B cell (primary cell): ENCODE measurements at regions not wholly inside any gene's neighbourhood (a gene's known extent, or its start where the extent isn't known, plus 50 kb on each side); places are given as distances from the start of the nearest gene placed in this dataset.

Experiments
- ATAC-seq: fragments of 200-7000 bp; cut with Tn5 transposase; one replicate; pipeline ENCODE4 v1.10.0; 2021; ENCODE audit warnings: low read depth, mild to moderate bottlenecking, moderate number of reproducible peaks, moderate library complexity
- CTCF ChIA-PET: fragments of 350-600 bp; sonication (Branson Sonifier 250); formaldehyde crosslinking; loops from one replicate; lab custom pipeline; 2021; ENCODE audit warnings: antibody characterized with exemption, inconsistent platforms; lab: Charles Lee
- POLR2A ChIA-PET: fragments of 350-600 bp; sonication (Branson Sonifier 250); formaldehyde crosslinking; loops from one replicate; lab custom pipeline; 2021; ENCODE audit warnings: antibody characterized with exemption; lab: Charles Lee
- DNase-seq: peaks from one replicate; pipeline ENCODE4 v3.0.0; 2013
- H2AFZ ChIP-seq: 2 replicates; pipeline ENCODE4 v1.6.1; 2012; ENCODE audit warnings: mild to moderate bottlenecking, low read depth, low read length; ENCODE audit not compliant: insufficient read depth, poor library complexity, severe bottlenecking
- H3K27ac ChIP-seq, 2 donors: 1 replicate in 1 of 2; 2 replicates in 1 of 2; pipeline ENCODE4 v1.5.1; 2012 to 2013; ENCODE audit warnings: low read length in 2 of 2, mild to moderate bottlenecking in 2 of 2, moderate library complexity in 1 of 2
- H3K27me3 ChIP-seq, 4 experiments: fragments of 200-600 bp in 1 of 4; sonication (generic) in 1 of 4; replicated peaks in 1 of 4; 1 replicate in 2 of 4; 2 replicates in 2 of 4; pipeline versions ENCODE4 v1.6.1 to v1.7.0; 2013 to 2016; ENCODE audit warnings: low read length in 3 of 4, mild to moderate bottlenecking in 2 of 4, mixed read lengths in 1 of 4, moderate library complexity in 1 of 4; ENCODE audit not compliant: insufficient read depth in 4 of 4, control insufficient read depth in 3 of 4; ENCODE audit errors: control extremely low read depth in 1 of 4
- H3K36me3 ChIP-seq, 2 experiments: replicated peaks in 1 of 2; 1 replicate in 1 of 2; 2 replicates in 1 of 2; pipeline versions ENCODE4 v1.6.1 to v1.7.1; 2013; ENCODE audit warnings: low read length in 1 of 2; ENCODE audit not compliant: insufficient read depth in 2 of 2, control insufficient read depth in 1 of 2; ENCODE audit errors: control extremely low read depth in 1 of 2, extremely low read depth in 1 of 2
- H3K4me1 ChIP-seq, 2 donors: fragments of 200-600 bp in 1 of 2; sonication (generic) in 1 of 2; 1 replicate in 1 of 2; 2 replicates in 1 of 2; pipeline versions ENCODE4 v1.5.1 to v1.6.1; 2013 to 2017; ENCODE audit warnings: low read length in 2 of 2; ENCODE audit not compliant: control insufficient read depth in 2 of 2, insufficient read depth in 2 of 2
- H3K4me2 ChIP-seq: replicated peaks from 2 replicates; pipeline ENCODE3; 2012; ENCODE audit warnings: mild to moderate bottlenecking, low read depth, low read length; ENCODE audit not compliant: poor library complexity, severe bottlenecking
- H3K4me3 ChIP-seq, 5 experiments: fragments of 200-600 bp in 1 of 5; sonication (generic) in 1 of 5; 1 replicate in 3 of 5; 2 replicates in 2 of 5; pipeline versions ENCODE4 v1.5.1 to v1.7.0; 2011 to 2016; ENCODE audit warnings: low read length in 4 of 5, mild to moderate bottlenecking in 4 of 5, low read depth in 2 of 5, control low read depth in 1 of 5, moderate library complexity in 1 of 5; ENCODE audit not compliant: insufficient read depth in 1 of 5; ENCODE audit errors: control extremely low read depth in 1 of 5, extremely low read depth in 1 of 5
- H3K79me2 ChIP-seq: fragments of 200-600 bp; sonication (generic); one replicate; pipeline ENCODE4 v1.6.0; 2016; ENCODE audit warnings: low read length; ENCODE audit not compliant: control insufficient read depth, insufficient read depth
- H3K9ac ChIP-seq: fragments of 200-600 bp; sonication (generic); 2 replicates; pipeline ENCODE4 v1.6.1; 2017; ENCODE audit warnings: mild to moderate bottlenecking, low read length, moderate library complexity
- H3K9me3 ChIP-seq, 3 donors: one replicate each; pipeline versions ENCODE4 v1.6.1 to v1.7.1; 2013; ENCODE audit warnings: low read length in 2 of 3; ENCODE audit not compliant: control insufficient read depth in 2 of 3, insufficient read depth in 1 of 3; ENCODE audit errors: control extremely low read depth in 1 of 3
- H4K20me1 ChIP-seq: 2 replicates; pipeline ENCODE4 v1.6.0; 2012; ENCODE audit warnings: mild to moderate bottlenecking, low read length; ENCODE audit not compliant: insufficient read depth, control insufficient read depth, poor library complexity, severe bottlenecking
- H3K27ac Mint-ChIP-seq: one replicate; pipeline ENCODE4 v1.8.0; 2021; ENCODE audit warnings: mixed read lengths
- H3K27me3 Mint-ChIP-seq: one replicate; pipeline ENCODE4 v1.8.0; 2021; ENCODE audit warnings: mixed read lengths
- H3K4me1 Mint-ChIP-seq: one replicate; pipeline ENCODE4 v1.8.0; 2021; ENCODE audit warnings: mixed read lengths
- H3K4me3 Mint-ChIP-seq: one replicate; pipeline ENCODE4 v1.8.0; 2021; ENCODE audit warnings: mixed read lengths
- H3K9me3 Mint-ChIP-seq: one replicate; pipeline ENCODE4 v1.8.0; 2022; ENCODE audit warnings: mixed read lengths; ENCODE audit not compliant: insufficient read depth
- CTCF ChIP-seq: fragments of 200-600 bp; IDR thresholded peaks from one replicate; pipeline ENCODE4 v1.8.0; 2022; ENCODE audit warnings: antibody characterized with exemption, mild to moderate bottlenecking
- EZH2 ChIP-seq: IDR thresholded peaks from 2 replicates; pipeline ENCODE4 v1.6.1; 2012; ENCODE audit warnings: borderline replicate concordance, low read depth, mild to moderate bottlenecking, moderate library complexity, low read length; ENCODE audit not compliant: insufficient read depth, poor library complexity, severe bottlenecking
- WGBS: methylation state at CpG from one replicate; pipeline ENCODE4 v1.1.5; 2013; ENCODE audit warnings: missing lambda C conversion rate; ENCODE audit not compliant: insufficient coverage; 5-methylcytosine and 5-hydroxymethylcytosine counted together
- intact Hi-C: fragments of 100-400 bp; cut with micrococcal nuclease; formaldehyde crosslinking; loops from one replicate; pipeline ENCODE4 v1.10.0; 2022

- ChIA-PET POLR2A (no interaction called here), CTCF (no interaction called here)
- H3K4me3 Mint-ChIP-seq, result no peak overlapping the region
- intact Hi-C loops, result no loop called here
- no peak overlapping the region for H3K27ac ChIP-seq
- ATAC-seq (no peak), DNase-seq (no peak)
- no peaks in the 10 kb centered on the region for H3K79me2 ChIP-seq
- no peaks in the 10 kb centered on the region for H4K20me1 ChIP-seq
- H3K4me1 ChIP-seq, result no peaks in the 10 kb centered on the region
- no peaks in the 10 kb centered on the region for H3K27me3 ChIP-seq
- peaks cover 16% of the 10 kb centered on the region for H3K9me3 Mint-ChIP-seq
- no peak overlapping the region for H3K9ac ChIP-seq
- no peak overlapping the region for H3K4me3 ChIP-seq
- TF ChIP-seq CTCF (no peak), EZH2 (no peak)
- H3K4me1 Mint-ChIP-seq, result no peaks in the 10 kb centered on the region
- WGBS, result no CpG with 5 or more reads among the region's 2 CpGs
- H3K9me3 ChIP-seq, result peaks cover 0 to 9% (median 0%) of the 10 kb centered on the region in 3 donors
- H3K27me3 Mint-ChIP-seq, result no peaks in the 10 kb centered on the region
- H3K27ac Mint-ChIP-seq, result no peak overlapping the region
- no peak overlapping the region for H3K4me2 ChIP-seq
- H3K36me3 ChIP-seq, result no peaks in the 10 kb centered on the region
- H2AFZ ChIP-seq, result no peak overlapping the region
Measured at GRCh38 chr9:16992138-16992537, 121.7 kb upstream of the BNC2 start.

DNA sequence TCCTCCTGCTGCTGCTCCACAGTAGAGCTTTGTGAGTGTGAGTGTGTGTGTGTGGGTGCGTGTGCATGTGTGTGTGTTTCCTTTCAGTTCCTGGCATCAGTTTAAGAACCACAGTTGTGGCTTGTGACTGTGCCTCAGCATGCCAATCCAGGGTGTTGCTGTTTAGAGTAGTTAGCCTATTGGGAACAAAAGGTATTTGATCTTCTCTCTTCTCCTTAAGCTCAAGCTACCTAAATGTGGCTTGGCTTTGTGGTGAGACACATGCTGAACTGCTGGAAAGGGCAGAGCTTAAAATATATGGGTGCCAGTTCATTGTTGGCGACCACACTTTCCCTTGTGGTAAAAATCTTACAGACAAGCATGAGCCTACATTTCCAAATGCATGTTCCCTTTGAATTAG, 116.6 kb upstream of the BNC2 start:
- no peak overlapping the region for H3K9ac ChIP-seq
- Mint-ChIP-seq H3K27ac (no peak overlapping the region), H3K9me3 (peaks cover 2% of the 10 kb centered on the region), H3K4me3 (no peak overlapping the region), H3K4me1 (no peaks in the 10 kb centered on the region), H3K27me3 (no peaks in the 10 kb centered on the region)
- intact Hi-C loops, result no loop called here
- CTCF ChIA-PET, result no interaction called here
- H4K20me1 ChIP-seq, result no peaks in the 10 kb centered on the region
- H3K27me3 ChIP-seq, result no peaks in the 10 kb centered on the region
- POLR2A ChIA-PET, result no interaction called here
- no CpG with 5 or more reads among the region's 2 CpGs for WGBS
- no peak for ATAC-seq
- H3K4me2 ChIP-seq, result no peak overlapping the region
- H3K27ac ChIP-seq, result no peak overlapping the region
- H3K4me3 ChIP-seq, result no peak overlapping the region
- TF ChIP-seq CTCF, result no peak
- no peak for TF ChIP-seq EZH2
- DNase-seq, result no peak
- no peaks in the 10 kb centered on the region for H3K9me3 ChIP-seq
- no peaks in the 10 kb centered on the region for H3K36me3 ChIP-seq
- H3K79me2 ChIP-seq, result no peaks in the 10 kb centered on the region
- no peak overlapping the region for H2AFZ ChIP-seq
- no peaks in the 10 kb centered on the region for H3K4me1 ChIP-seq
